Nephron progenitor cell (in vitro differentiated cells): ENCODE measurements at regions not wholly inside any gene's neighbourhood (a gene's known extent, or its start where the extent isn't known, plus 50 kb on each side); places are given as distances from the start of the nearest gene placed in this dataset.
"Not testable (repeated sequence)": the region's sequence is repeated elsewhere in the genome, so short reads cannot be mapped to it uniquely, and the experiment has no call there.

Source experiments
- DNase-seq: peaks from one replicate; pipeline ENCODE4 v3.0.0; 2021
- H3K27ac Mint-ChIP-seq: 2 replicates; pipeline ENCODE4 v1.8.0; 2021; ENCODE audit warnings: mild to moderate bottlenecking, moderate library complexity, mixed read lengths
- H3K27me3 Mint-ChIP-seq: 2 replicates; pipeline ENCODE4 v1.8.0; 2021; ENCODE audit warnings: mild to moderate bottlenecking, low read depth, mixed read lengths; ENCODE audit not compliant: poor library complexity
- H3K36me3 Mint-ChIP-seq: 2 replicates; pipeline ENCODE4 v1.8.0; 2021; ENCODE audit warnings: low read depth, mixed read lengths
- H3K4me1 Mint-ChIP-seq: 2 replicates; pipeline ENCODE4 v1.8.0; 2021; ENCODE audit warnings: mixed read lengths
- H3K4me3 Mint-ChIP-seq: 2 replicates; pipeline ENCODE4 v1.8.0; 2021; ENCODE audit warnings: mild to moderate bottlenecking, moderate library complexity, mixed read lengths
- H3K9me3 Mint-ChIP-seq: 2 replicates; pipeline ENCODE4 v1.8.0; 2021; ENCODE audit warnings: mild to moderate bottlenecking, moderate library complexity, mixed read lengths
- TF ChIP-seq, protein P1 (sequence below): fragments of 200-600 bp; sonication (generic); IDR thresholded peaks from 2 replicates; pipeline ENCODE4 v1.5.0; 2021; ENCODE audit warnings: antibody characterized with exemption

DNA sequence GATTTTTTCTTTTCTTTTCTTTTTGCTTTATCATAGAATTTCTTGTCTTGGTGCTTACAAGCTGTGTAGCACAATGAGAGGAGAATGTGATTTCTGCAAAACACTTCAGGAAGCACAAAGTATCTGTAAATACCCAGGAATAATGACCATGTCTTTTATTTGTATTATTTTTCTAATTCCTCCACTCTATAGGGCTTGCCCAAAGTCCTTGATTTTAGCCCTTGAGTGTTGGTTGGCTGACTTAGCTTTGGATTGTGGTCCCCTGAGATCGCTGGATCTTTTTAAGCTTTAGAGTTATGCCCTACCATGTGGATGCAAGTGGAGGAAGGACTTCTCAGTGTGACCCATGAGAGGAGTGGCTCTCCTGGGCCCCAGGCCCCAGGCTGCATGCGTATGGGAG is 52.2 kb downstream of the HOXC4 start:
- Mint-ChIP-seq H3K27me3 (peaks cover 29% of the 10 kb centered on the region), H3K4me1 (peaks cover 63% of the 10 kb centered on the region), H3K4me3 (peak overlapping the region; percentile 76)
- not testable (repeated sequence) for DNase-seq, H3K36me3 Mint-ChIP-seq, H3K27ac Mint-ChIP-seq, H3K9me3 Mint-ChIP-seq

GRCh38 chr12:54106252-54106651 is 52.6 kb downstream of the HOXC4 start:
- H3K9me3 Mint-ChIP-seq, H3K36me3 Mint-ChIP-seq, H3K27ac Mint-ChIP-seq: not testable (repeated sequence)
- peaks cover 25% of the 10 kb centered on the region for H3K27me3 Mint-ChIP-seq
- H3K4me1 Mint-ChIP-seq, result peaks cover 59% of the 10 kb centered on the region
- peak overlapping the region; percentile 76 for H3K4me3 Mint-ChIP-seq
- DNase-seq, result peak; percentile 58

DNA sequence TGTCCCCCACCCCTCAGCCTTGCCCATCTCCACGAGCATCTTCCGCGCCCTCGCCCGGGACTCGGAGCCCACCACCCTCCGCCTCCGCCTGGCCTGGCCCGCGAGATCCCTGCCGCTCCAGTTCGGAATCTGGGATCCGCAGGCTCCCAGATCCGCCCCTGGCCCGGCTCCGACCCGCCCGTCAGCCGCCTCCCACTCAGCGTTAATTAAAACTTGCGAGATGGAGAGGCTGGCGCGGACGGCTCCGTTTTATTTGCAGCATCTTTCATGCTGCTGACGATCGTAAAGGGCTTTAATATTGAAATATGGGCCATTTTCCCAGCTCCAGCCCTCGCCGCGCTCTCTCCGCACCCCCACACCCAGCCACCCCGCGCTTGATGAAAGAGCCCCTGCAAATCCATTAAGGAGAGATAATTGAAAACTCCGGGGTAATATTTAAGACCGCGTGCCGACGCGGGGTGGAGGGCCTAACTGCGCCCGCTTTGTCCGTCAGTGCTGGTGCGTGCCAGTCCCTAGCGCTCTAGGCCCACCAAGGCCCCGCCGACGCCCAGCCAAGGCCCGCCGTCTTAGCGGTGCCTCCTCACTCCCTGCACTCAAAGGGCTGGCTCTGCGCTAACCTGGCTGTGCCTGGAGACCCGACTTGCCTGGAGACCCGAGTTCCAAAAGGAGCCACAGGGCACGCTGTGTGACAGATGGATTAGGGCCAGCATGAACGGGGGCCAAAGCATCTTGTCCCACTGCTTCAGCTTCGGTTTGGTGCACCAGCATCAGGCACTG is 53.4 kb downstream of the HOXC4 start:
- Mint-ChIP-seq H3K4me1 (peaks cover 53% of the 10 kb centered on the region), H3K4me3 (peak overlapping the region; percentile 76), H3K27me3 (peaks cover 25% of the 10 kb centered on the region)
- not testable (repeated sequence) for H3K9me3 Mint-ChIP-seq, H3K27ac Mint-ChIP-seq, H3K36me3 Mint-ChIP-seq
- peak; percentile 18 for DNase-seq

DNA sequence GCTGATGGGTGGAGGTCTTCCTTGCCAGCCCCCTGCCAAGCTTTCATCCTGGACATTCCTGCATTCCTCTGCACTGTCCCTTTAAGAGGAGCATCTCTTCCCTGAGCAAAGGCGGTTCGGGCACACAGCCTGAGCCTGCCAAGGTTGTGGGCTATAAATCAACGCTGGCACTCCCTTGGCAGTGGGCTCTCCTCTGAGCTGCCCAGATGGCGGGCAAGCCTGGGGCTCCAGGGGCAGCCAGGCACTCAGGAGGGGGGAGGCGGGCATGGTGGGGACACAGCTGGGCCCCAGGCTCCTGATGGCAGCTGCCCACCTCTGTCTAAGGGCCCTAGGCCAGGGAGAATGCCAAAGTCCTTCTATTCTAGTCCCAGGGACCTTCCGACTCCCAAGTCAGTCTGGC is 58.7 kb downstream of the HOXC4 start:
- not testable (repeated sequence) for DNase-seq, H3K9me3 Mint-ChIP-seq, H3K27me3 Mint-ChIP-seq

GRCh38 chr12:54116055-54116454 is 62.4 kb downstream of the HOXC4 start:
- H3K27ac Mint-ChIP-seq, result peak overlapping the region; percentile 49
- peaks cover 28% of the 10 kb centered on the region for H3K36me3 Mint-ChIP-seq
- peaks cover 14% of the 10 kb centered on the region for H3K27me3 Mint-ChIP-seq
- H3K4me1 Mint-ChIP-seq, result peaks cover 45% of the 10 kb centered on the region
- not testable (repeated sequence) for DNase-seq, H3K9me3 Mint-ChIP-seq
- peak overlapping the region; percentile 10 for H3K4me3 Mint-ChIP-seq

More for the DNA sequence above, 58.7 kb downstream of the HOXC4 start:
- not testable (repeated sequence) for H3K4me3 Mint-ChIP-seq, H3K36me3 Mint-ChIP-seq, H3K27ac Mint-ChIP-seq
- peaks cover 56% of the 10 kb centered on the region for H3K4me1 Mint-ChIP-seq

GRCh38 chr12:54117392-54117791 is 63.8 kb downstream of the HOXC4 start:
- H3K27ac Mint-ChIP-seq, H3K4me3 Mint-ChIP-seq, H3K9me3 Mint-ChIP-seq, DNase-seq: not testable (repeated sequence)
- peaks cover 31% of the 10 kb centered on the region for H3K36me3 Mint-ChIP-seq
- peaks cover 57% of the 10 kb centered on the region for H3K4me1 Mint-ChIP-seq
- H3K27me3 Mint-ChIP-seq, result peaks cover 14% of the 10 kb centered on the region

DNA sequence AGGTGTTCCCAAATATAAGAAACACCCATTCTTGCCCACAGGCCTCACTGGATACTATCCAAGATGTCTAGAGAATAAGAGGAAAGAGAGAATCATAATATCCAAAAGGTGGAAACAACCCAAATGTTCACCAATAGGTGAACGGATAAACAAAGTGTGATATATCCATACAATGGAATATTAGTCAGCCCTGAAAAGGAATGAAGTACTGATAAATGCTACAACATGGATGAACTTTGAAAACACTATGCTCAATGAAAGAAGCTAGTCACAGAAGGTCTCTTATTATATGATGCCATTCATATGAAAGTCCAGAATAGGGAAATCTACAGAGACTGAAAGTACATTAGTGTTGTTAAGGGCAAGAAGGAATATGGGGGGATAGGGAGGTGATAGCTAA is 65.4 kb downstream of the HOXC4 start:
- peaks cover 14% of the 10 kb centered on the region for H3K27me3 Mint-ChIP-seq
- not testable (repeated sequence) for H3K4me3 Mint-ChIP-seq, H3K27ac Mint-ChIP-seq, H3K9me3 Mint-ChIP-seq, DNase-seq
- peaks cover 31% of the 10 kb centered on the region for H3K36me3 Mint-ChIP-seq
- H3K4me1 Mint-ChIP-seq, result peaks cover 67% of the 10 kb centered on the region

DNA sequence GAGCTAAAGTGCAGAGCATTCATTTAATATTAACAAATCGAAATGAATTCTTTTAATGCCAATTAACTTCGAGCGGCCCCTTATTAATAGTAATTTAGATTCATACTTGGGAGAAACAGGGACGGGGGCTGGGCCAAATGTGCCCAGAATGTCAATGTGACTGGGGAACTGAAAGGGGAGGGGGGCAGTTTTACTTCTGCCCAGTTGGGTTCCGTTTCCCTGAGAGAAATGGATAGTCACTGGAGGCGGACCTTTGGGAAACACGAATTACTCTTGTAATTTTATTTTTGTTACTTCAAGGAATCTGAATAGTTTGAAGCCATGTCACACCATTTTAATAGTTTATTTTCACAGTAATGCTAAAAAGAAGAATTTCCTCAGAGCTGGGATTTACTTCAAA is 64.8 kb downstream of the SMUG1 start:
- not testable (repeated sequence) for DNase-seq, H3K9me3 Mint-ChIP-seq, H3K27me3 Mint-ChIP-seq
- Mint-ChIP-seq H3K4me1 (peaks cover 68% of the 10 kb centered on the region), H3K36me3 (peaks cover 24% of the 10 kb centered on the region), H3K4me3 (peak overlapping the region; percentile 90), H3K27ac (peak overlapping the region; percentile 39)

DNA sequence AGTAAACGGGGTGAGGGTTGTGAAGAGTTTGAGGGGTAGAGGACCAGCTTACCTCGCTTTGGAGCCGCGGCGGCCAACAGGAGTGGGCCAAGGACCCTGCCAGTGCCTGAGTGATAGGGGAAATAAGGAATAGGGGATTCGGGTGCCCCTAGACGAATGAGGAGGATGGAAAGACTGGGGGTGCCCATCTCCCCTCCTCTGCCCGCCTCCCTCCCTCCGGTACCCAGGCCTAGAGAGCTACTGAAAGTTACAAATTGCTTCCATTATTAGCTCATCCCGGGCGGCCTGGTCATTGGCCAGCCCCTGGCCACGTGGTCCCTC is 63.1 kb downstream of the SMUG1 start:
- not testable (repeated sequence) for H3K9me3 Mint-ChIP-seq, H3K27ac Mint-ChIP-seq, DNase-seq, H3K27me3 Mint-ChIP-seq
- H3K36me3 Mint-ChIP-seq, result peaks cover 13% of the 10 kb centered on the region
- peak overlapping the region; percentile 90 for H3K4me3 Mint-ChIP-seq
- H3K4me1 Mint-ChIP-seq, result peaks cover 85% of the 10 kb centered on the region

DNA sequence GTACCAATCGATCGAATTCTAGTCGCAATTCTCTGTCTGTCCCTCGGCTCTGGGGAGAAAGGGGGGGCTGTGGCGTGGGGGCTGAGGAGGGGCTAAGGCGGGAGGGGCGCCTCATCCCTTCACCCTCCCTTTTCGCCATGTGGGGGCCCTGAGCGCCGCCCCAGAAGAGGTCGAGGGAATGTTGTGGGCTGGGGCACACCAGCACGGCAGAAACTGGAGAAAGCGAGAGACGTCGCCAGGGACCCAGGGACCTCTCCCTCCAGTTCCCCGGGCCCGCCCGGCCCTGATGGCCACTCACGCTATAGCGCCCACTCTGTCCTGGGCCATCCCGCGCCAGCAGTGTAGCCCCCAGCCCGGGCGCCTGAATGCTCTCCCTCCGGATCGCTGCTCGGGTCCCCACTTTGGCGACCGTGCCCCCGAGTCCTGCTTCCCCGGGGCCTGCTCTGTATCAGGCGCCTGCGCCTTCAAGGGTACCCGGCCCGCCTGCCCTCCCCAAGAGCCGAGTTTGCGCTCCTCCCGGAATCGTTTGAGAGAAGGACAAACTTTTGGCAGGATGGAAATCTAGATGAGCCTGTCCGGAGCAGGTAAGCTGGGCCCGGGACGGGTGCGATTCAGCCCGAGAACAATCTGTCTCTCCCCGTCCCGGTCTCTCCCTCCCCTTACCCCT is 62.6 kb downstream of the SMUG1 start:
- peaks cover 14% of the 10 kb centered on the region for H3K27me3 Mint-ChIP-seq

More for the DNA sequence above, 62.6 kb downstream of the SMUG1 start:
- H3K4me3 Mint-ChIP-seq, result peak overlapping the region; percentile 90
- peak; percentile 53 for DNase-seq
- H3K27ac Mint-ChIP-seq, result no peak overlapping the region
- H3K4me1 Mint-ChIP-seq, result peaks cover 89% of the 10 kb centered on the region
- TF ChIP-seq, protein P1, sequence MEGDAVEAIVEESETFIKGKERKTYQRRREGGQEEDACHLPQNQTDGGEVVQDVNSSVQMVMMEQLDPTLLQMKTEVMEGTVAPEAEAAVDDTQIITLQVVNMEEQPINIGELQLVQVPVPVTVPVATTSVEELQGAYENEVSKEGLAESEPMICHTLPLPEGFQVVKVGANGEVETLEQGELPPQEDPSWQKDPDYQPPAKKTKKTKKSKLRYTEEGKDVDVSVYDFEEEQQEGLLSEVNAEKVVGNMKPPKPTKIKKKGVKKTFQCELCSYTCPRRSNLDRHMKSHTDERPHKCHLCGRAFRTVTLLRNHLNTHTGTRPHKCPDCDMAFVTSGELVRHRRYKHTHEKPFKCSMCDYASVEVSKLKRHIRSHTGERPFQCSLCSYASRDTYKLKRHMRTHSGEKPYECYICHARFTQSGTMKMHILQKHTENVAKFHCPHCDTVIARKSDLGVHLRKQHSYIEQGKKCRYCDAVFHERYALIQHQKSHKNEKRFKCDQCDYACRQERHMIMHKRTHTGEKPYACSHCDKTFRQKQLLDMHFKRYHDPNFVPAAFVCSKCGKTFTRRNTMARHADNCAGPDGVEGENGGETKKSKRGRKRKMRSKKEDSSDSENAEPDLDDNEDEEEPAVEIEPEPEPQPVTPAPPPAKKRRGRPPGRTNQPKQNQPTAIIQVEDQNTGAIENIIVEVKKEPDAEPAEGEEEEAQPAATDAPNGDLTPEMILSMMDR, result no peak
- H3K36me3 Mint-ChIP-seq, result peaks cover 13% of the 10 kb centered on the region
- no peaks in the 10 kb centered on the region for H3K9me3 Mint-ChIP-seq
